ENCODE measurements at regions not wholly inside any gene's neighbourhood (a gene's known extent, or its start where the extent isn't known, plus 50 kb on each side); places are given as distances from the start of the nearest gene placed in this dataset.
"Not testable (repeated sequence)": the region's sequence is repeated elsewhere in the genome, so short reads cannot be mapped to it uniquely, and the experiment has no call there.

DNA sequence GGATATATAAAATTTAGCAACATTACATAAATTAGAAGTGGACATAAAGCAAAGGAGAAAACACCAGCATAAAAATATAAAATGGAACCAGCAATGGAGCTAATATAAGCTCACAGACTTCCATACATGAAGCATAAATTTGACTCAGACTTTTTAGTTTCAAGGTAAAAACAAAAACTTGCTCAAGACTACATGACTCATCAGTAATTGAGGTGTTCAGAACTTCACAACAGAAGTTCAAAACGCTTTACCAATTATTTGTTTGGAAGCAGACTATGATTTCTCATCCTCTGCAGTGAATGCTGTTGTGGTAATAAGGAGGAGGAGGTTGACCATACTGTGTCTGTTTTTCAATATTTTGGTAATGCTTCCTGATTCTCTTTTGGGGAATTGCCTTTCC is 192.0 kb upstream of the MEIS1 start:
- not testable (repeated sequence) for DNase-seq (ENCODE audit: low spot score)

DNA sequence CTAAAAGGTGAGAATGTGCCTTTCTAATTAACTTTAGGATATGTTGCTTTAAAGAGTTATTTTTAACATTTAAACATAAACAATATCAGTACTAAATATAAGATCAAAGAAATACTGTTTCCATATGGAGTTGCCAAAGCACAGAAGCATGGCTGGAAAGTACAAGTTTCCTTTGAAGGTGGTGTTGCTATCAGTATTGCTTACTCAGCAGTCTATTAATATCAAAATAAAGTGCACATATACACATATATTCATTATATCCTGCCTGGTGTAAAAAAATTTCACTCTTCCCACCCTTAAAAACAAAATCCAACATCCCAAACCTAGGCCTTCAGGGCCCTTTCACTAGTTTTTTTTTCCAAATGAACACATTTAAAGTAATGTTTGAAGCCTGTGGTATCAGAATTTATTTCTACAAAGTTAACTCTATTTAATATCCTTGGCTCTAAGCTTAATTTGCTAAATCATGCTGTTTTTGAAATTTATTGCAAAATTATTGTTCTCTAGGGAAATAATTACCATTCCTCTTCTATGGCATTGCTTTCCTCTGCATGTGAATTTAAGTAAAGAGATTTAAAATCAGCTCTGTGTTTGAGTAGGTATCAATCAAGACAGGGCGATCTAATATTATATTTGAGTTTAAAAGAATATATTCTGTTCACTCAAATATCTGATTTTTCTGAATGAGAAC is 192.7 kb upstream of the MEIS1 start:
- DNase-seq (ENCODE audit: low spot score) = no peak

DNA sequence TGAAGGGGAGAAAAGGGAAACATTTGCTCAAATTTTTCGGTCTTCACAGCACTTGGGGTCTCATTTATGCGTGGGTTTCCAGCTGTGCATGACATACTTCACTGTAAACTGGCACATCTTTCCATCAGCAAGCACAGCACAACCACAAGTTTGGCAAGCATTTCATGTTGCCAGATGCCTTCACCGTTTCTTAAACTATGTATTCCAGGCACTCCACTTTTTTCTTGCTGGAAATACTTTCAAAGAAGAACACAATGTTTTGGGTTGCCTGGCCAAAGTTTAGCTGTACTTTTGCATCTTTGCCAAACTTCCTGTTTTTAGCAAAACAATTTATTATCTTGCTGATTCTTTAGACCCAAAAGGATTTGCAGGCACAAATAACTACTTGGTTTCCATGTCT is 194.6 kb upstream of the MEIS1 start:
- DNase-seq (ENCODE audit: low spot score) = no peak

DNA sequence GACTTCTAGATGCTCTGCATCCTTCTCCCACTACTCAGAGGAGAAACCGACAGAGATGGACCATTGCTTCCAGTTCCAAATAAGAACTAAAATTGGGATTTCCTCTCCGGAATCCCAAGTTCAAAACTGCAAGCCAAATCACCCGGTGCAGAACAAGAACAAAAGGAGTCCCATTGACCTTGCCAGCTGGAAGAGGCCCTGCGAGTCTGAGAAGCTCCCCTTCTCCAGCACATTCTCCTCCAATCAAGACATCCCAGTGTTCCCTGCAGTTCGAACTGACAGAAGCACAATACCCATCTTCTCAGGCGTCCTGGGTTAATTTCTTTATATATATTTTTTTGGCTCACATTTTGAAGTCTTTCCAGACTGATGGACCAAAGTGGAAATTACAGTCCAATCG is 195.3 kb upstream of the MEIS1 start:
- DNase-seq (ENCODE audit: low spot score) = no peak

- no peak for DNase-seq (ENCODE audit: low spot score)
Observed at GRCh38 chr2:66237803-66238379, 197.0 kb upstream of the MEIS1 start.

DNA sequence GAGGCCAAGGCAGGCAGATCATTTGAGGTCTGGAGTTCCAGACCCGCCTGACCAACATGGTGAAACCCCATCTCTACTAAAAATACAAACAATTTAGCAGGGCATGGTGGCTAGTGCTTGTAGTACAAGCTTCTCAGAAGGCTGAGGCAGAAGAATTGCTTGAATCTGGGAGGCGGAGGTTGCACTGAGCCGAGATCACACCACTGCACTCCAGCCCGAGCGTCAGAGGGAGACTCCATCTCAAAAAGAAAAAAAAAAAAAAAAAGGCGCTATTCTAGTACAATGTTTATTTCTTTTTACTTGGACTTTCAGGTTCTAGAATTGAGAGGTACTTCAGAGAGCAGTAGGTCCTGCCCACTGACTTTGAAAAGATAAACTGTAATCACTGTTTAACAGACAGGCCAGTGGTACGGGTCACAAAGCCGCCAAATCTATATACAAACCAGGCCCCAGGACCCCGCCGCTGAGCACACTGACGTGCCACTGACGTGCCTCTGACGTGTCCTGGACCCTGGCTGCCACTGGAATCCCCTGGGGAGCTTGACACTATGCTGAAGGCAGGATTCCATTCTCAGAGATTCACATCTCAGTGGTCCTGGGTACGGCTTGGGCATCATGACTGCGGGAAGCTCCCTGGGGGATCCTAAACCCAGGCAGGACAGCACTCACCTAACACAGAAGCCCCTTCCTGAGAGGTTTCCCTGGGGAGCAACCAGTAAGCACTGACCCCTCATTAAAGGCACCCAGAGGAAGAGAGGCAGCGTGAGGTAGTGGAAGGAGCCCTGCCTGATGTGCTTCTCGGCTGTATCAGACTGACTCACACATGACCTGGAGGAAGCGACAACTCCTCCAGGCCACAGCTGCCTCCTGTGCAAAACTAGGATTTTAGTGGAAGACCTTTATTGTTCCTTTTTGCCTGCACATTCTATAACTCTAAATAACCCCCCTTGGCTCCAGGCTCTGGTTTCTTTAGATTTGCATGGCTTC is 197.8 kb upstream of the MEIS1 start:
- DNase-seq (ENCODE audit: low spot score) = no peak

DNA sequence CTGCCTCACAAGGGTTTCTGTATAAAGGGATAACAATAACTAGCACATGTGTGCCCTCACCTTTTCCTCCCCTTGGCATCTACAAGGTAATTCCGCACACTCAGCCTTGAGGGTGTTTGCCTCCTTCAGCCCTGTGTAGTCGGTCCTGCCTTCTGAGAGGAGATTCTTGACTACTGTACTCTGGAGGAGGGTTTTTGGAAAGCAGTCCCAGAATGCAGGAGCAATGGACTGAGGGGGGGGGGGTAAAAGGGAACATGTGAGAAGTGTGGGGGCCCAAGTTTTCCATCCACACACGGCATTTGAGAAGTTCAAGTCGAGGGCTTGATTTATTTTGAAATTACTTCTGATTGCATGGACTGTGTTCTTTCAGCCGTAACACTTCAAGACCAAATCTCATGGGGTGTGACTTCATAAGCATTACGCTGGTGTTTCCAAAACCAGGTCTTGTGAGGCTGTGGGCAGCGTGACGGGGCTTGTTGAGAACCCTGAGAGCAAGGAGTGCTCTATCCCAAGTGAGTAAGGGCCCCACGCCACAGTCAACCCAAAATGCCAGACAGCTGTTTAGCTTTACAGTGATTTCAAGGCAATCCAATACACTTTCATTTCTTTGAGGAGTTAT is 198.7 kb upstream of the MEIS1 start:
- DNase-seq (ENCODE audit: low spot score) = no peak

GRCh38 chr2:66235428-66235827 is 199.5 kb upstream of the MEIS1 start:
- DNase-seq (ENCODE audit: low spot score) = no peak

GRCh38 chr2:66233981-66234380 is 200.9 kb upstream of the MEIS1 start:
- DNase-seq (ENCODE audit: low spot score) = no peak

DNA sequence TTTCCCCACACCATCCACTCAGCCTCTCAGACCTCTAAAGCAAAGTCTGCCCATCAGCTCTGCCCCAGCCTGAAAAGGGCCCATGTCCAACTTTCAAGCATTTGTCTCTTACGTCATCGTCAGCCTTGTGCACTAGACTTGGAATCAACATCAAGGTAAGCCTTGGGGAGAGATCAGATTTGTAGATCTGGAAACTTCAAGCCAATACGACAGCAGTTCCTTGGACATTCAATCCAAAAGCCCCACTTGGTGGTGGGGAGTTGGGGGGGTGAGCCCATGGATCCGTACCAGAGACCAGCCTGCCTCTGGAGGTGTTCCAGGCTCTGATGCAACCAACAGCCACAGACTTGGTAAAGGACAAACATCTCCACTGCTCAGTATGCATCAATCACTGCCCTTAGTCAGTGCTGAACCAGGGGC is 206.8 kb upstream of the MEIS1 start:
- no peak for DNase-seq (ENCODE audit: low spot score)

- DNase-seq (ENCODE audit: low spot score) = no peak
Observed at GRCh38 chr2:66217039-66217585, 217.8 kb upstream of the MEIS1 start.

GRCh38 chr2:66212749-66213148 is 222.2 kb upstream of the MEIS1 start:
- DNase-seq (ENCODE audit: low spot score) = peak; percentile 55

- DNase-seq (ENCODE audit: low spot score) = no peak
Observed at GRCh38 chr2:66202586-66202985, 232.3 kb upstream of the MEIS1 start.

- no peak for DNase-seq (ENCODE audit: low spot score)
Observed at GRCh38 chr2:66201242-66201641, 233.7 kb upstream of the MEIS1 start.

DNA sequence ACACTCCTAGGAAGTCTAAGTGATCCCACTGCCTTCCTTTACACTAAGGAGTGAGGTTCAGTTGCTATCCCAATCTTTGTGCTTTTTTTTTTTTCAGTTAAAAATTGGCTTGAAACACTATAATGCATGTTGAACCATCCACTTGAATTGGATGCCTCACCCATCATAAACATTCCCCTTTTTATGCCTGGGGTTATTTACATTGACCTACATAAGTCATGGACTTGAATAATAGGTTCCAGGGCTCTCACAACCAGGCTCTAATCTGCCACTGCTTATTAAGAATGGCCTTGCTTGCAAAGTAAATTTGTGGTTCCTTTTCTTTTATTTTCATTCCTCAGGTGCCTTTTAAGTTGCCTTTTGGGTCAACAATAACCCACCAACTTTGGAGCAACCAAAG is 236.1 kb upstream of the MEIS1 start:
- DNase-seq (ENCODE audit: low spot score) = no peak

GRCh38 chr2:66192888-66193287 is 242.0 kb upstream of the MEIS1 start:
- no peak for DNase-seq (ENCODE audit: low spot score)

DNA sequence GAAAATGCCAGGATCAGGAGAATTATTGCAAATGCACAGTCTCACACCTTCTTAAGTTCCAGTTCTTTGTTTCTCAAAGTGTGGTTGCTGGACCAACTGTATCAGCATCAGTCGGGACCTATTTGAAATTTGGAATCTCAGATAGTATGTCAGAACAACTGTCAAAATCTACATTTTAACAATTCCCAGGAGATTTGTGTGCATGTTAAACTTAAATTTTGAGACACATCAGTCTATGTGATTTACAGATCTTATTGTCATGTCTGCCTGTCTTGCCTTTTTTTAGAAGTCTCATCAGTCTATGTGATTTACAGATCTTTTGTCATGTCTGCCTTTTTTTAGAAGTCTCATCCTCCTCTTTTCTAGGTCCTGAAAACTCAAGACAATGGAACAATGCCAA is 243.6 kb upstream of the MEIS1 start:
- no peak for DNase-seq (ENCODE audit: low spot score)

GRCh38 chr2:66189553-66189952 is 245.4 kb upstream of the MEIS1 start:
- no peak for DNase-seq (ENCODE audit: low spot score)

DNA sequence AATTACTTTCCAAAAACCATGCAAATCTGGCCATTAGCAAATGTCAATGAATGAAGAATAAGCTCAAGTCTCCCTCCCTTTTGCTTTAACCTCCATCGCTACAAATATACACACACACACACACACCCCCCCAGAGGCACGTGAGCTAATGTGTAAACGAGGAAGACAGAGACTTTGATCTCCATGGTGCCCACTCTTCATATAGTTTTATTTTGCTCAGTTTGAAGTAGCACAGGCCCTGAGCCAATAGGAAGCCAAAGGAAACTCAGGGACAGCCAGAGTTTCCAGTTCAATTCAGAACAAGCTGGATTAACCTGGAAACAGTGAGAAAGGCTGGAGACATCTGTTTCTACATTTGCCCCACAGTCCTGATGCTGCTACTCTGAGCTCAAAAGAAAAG is 248.4 kb upstream of the MEIS1 start:
- DNase-seq (ENCODE audit: low spot score) = no peak

DNA sequence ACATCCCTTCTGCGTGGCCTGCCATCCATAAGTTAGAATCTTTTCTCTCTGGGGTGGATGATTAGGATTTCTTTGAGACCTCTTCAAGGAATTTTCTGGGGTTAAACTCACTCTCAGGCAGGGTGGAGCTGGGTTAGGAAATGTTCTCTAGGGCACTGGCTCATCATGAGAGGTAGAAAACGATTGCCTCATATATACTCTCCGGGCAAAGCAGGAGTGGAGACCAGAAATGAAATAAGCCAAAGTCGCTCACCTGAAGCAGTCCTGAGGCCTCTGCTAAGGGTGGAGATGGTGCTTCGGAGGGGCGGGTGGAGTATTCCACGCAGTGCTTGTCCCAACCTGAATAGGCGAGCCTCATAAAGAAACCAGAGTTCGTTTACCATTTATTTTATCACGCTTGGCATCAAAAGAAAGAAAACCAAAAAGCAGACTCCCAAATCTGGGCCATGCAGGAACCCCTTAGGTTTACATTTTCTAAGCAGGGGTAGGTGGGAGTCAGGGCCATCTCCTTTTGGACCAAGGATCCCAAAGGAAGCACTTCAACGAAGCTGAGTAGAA is 249.3 kb upstream of the MEIS1 start:
- no peak for DNase-seq (ENCODE audit: low spot score)

DNA sequence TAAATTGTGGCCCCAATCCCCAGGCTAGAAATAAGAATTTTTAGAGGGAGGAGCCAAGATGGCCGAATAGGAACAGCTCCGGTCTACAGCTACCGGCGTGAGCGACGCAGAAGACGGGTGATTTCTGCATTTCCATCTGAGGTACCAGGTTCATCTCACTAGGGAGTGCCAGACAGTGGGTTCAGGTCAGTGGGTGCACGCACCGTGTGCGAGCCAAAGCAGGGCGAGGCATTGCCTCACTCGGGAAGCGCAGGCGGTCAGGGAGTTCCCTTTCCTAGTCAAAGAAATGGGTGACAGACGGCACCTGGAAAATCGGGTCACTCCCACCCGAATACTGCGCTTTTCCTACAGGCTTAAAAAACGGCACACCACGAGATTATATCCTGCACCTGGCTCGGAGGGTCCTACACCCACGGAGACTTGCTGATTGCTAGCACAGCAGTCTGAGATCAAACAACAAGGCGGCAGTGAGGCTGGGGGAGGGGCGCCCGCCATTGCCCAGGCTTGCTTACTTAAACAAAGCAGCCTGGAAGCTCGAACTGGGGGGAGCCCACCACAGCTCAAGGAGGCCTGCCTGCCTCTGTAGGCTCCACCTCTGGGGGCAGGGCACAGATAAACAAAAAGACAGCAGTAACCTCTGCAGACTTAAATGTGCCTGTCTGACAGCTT is 257.7 kb upstream of the MEIS1 start:
- DNase-seq (ENCODE audit: low spot score) = not testable (repeated sequence)

Measured in HuH-7 (cell line).